ENCODE measurements at regions not wholly inside any gene's neighbourhood (a gene's known extent, or its start where the extent isn't known, plus 50 kb on each side); places are given as distances from the start of the nearest gene placed in this dataset.

GRCh38 chr11:130775306-130776060, 140.8 kb downstream of the SNX19 start:
- intact Hi-C loops (cut with DNase I; ENCODE audit: low total_unique reads) = no loop called here
- H3K27ac ChIP-seq = no peak overlapping the region
- no peak for TF ChIP-seq POLR2A (IDR thresholded peaks at IDR 0.05)
- TF ChIP-seq, protein P1, sequence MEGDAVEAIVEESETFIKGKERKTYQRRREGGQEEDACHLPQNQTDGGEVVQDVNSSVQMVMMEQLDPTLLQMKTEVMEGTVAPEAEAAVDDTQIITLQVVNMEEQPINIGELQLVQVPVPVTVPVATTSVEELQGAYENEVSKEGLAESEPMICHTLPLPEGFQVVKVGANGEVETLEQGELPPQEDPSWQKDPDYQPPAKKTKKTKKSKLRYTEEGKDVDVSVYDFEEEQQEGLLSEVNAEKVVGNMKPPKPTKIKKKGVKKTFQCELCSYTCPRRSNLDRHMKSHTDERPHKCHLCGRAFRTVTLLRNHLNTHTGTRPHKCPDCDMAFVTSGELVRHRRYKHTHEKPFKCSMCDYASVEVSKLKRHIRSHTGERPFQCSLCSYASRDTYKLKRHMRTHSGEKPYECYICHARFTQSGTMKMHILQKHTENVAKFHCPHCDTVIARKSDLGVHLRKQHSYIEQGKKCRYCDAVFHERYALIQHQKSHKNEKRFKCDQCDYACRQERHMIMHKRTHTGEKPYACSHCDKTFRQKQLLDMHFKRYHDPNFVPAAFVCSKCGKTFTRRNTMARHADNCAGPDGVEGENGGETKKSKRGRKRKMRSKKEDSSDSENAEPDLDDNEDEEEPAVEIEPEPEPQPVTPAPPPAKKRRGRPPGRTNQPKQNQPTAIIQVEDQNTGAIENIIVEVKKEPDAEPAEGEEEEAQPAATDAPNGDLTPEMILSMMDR (IDR thresholded peaks at IDR 0.05) = no peak
- DNase-seq = no peak
- H3K36me3 ChIP-seq = no peaks in the 10 kb centered on the region
- H3K9me3 ChIP-seq = no peaks in the 10 kb centered on the region
- no peaks in the 10 kb centered on the region for H3K4me1 ChIP-seq
- H3K27me3 ChIP-seq = no peaks in the 10 kb centered on the region
- no peak overlapping the region for H3K4me3 ChIP-seq

GRCh38 chr11:130776061-130776419, 140.2 kb downstream of the SNX19 start:
- DNase-seq = no peak
- no peaks in the 10 kb centered on the region for H3K27me3 ChIP-seq
- H3K4me3 ChIP-seq = no peak overlapping the region
- H3K27ac ChIP-seq = no peak overlapping the region
- intact Hi-C loops (cut with DNase I; ENCODE audit: low total_unique reads) = no loop called here
- no peaks in the 10 kb centered on the region for H3K9me3 ChIP-seq
- TF ChIP-seq, protein P1 (IDR thresholded peaks at IDR 0.05) = no peak
- H3K4me1 ChIP-seq = no peaks in the 10 kb centered on the region
- no peaks in the 10 kb centered on the region for H3K36me3 ChIP-seq

- no peaks in the 10 kb centered on the region for H3K27me3 ChIP-seq
- H3K9me3 ChIP-seq = no peaks in the 10 kb centered on the region
- no peaks in the 10 kb centered on the region for H3K36me3 ChIP-seq
- H3K27ac ChIP-seq = no peak overlapping the region
- no peak for DNase-seq
- no peak overlapping the region for H3K4me3 ChIP-seq
- H3K4me1 ChIP-seq = no peaks in the 10 kb centered on the region
- TF ChIP-seq POLR2A (IDR thresholded peaks at IDR 0.05) = no peak
- TF ChIP-seq, protein P1 (IDR thresholded peaks at IDR 0.05) = no peak
- intact Hi-C loops (cut with DNase I; ENCODE audit: low total_unique reads) = no loop called here
Observed at GRCh38 chr11:130778026-130778425, 138.3 kb downstream of the SNX19 start.

DNA sequence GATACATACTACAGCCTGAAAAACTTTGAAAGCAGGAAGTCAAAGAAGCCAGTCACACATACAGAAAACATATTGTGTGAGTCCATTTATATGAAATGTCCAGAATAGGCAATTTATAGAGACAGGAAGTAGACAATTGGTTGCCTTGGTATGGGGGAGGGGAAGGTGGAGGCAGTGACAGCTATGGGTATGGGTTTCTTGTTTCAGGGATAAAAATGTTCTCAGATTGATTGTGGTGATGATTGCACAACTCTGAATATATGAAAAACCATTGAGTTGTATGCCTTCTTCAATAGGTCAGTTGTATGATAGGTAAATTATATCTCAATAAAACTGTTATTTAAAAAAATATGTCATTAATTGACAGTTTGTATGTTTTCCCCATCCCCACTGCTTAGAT, 137.6 kb downstream of the SNX19 start:
- no peaks in the 10 kb centered on the region for H3K9me3 ChIP-seq
- no peak overlapping the region for H3K4me3 ChIP-seq
- no peaks in the 10 kb centered on the region for H3K36me3 ChIP-seq
- no peak for DNase-seq
- H3K27me3 ChIP-seq = no peaks in the 10 kb centered on the region
- no peak for TF ChIP-seq POLR2A (IDR thresholded peaks at IDR 0.05)
- TF ChIP-seq, protein P1 (IDR thresholded peaks at IDR 0.05) = no peak
- intact Hi-C loops (cut with DNase I; ENCODE audit: low total_unique reads) = no loop called here
- no peaks in the 10 kb centered on the region for H3K4me1 ChIP-seq
- no peak overlapping the region for H3K27ac ChIP-seq

DNA sequence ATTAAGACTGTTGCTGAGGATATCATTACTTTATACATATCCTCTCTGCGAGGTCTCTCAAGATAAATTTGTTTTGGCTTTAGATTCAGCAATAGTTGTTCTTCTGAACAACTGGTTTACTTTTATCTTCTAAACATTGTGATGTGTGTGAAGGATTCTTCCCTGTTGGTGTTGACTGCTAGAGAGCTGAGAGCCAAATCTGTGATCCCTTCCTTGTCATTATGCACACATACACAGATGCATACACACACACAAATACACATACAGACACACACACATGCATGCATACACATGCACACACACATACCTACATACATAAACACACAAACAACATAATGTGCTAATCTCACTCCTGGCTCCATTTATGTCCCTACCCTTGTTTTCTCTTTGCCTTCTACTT, 137.0 kb downstream of the SNX19 start:
- intact Hi-C loops (cut with DNase I; ENCODE audit: low total_unique reads) = no loop called here
- TF ChIP-seq POLR2A (IDR thresholded peaks at IDR 0.05) = no peak
- TF ChIP-seq, protein P1 (IDR thresholded peaks at IDR 0.05) = no peak
- H3K27me3 ChIP-seq = no peaks in the 10 kb centered on the region
- no peaks in the 10 kb centered on the region for H3K9me3 ChIP-seq
- H3K27ac ChIP-seq = no peak overlapping the region
- H3K36me3 ChIP-seq = no peaks in the 10 kb centered on the region
- no peak for DNase-seq
- H3K4me3 ChIP-seq = no peak overlapping the region
- no peaks in the 10 kb centered on the region for H3K4me1 ChIP-seq

Data from uterus (tissue), 3 donors.